ENCODE measurements at regions not wholly inside any gene's neighbourhood (a gene's known extent, or its start where the extent isn't known, plus 50 kb on each side); places are given as distances from the start of the nearest gene placed in this dataset.

- DNase-seq (ENCODE audit: low read depth in 3 of 3, low spot score in 1 of 3) = no peak
Measured at GRCh38 chr1:224504297-224505041, 69.9 kb upstream of the WDR26 start.

- no peak for DNase-seq (ENCODE audit: low read depth in 3 of 3, low spot score in 1 of 3)
Measured at GRCh38 chr1:224505454-224506093, 71.0 kb upstream of the WDR26 start.

- no peak for DNase-seq (ENCODE audit: low read depth in 3 of 3, low spot score in 1 of 3)
Measured at GRCh38 chr1:224506141-224506814, 71.7 kb upstream of the WDR26 start.

DNA sequence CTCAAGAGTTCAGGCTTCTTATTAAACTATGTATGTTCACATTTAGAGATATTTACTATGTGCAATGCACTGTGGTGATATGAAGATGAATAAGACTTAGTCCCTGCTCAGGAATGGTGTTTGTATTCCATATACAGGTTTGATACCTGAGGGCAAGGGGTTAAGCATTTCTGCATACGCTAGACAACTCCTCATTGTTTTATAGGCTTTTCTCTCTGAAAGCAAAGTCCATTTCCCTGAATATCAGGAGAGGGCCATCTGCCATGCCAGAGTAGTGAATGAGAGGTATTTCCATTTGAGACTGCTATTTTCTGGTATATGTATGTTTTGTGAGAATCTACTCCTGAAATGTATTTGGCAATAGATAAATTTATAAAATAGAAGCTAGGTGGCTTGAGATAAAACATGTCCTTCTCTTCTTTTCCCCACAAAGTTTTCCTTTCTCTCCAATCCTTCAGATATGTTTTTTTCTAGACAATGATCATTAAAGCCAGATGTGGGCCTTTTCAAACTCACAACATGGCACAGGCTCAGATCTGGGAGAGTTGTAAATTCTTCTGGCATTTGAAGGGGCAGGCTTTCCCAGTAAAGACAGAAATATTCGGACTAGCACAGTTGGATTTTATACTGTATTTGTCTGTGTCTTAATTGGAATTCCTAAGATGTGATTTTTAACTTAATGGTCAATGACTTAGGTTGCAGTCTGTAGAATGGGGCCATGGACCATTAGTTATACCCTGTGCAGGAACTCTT lies 73.3 kb upstream of the WDR26 start:
- no peak for DNase-seq (ENCODE audit: low read depth in 3 of 3, low spot score in 1 of 3)

GRCh38 chr1:224509907-224510306 lies 75.3 kb upstream of the WDR26 start:
- DNase-seq (ENCODE audit: low read depth in 3 of 3, low spot score in 1 of 3) = no peak

DNA sequence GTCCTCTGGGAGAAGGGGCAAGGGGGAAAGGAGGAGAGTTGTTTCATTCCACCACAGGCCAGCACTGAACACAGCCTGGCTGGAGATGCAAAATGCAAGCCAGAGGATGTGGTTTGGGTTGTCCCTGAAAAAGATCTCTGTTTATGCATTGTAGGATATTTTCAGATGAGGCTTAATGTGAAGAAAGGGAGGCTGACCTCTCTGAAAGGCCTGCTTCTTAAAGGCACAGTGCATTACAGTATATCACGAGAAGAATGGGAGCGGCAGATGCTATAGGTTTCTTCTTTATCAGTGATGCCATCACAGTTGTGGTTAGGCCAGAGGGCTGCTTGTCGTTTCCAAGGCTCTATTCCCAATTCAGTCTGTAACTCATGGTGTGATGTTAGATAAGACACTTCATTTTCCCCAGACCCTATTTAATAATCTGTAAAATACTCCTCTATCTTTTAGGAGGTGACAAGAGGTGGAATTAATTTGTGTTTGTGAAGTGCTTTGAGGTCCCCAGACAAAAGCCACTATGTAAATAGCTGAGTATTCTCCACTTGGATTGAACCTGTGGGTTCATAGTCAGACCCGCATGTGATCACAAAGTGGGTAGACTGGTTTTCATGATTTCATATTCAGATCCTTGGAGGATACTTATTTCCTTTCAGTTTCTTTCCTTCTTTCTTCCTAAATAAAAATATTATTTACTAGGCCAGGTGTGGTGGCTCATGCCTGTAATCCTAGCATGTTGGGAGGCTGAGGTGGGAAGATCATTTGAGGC lies 76.5 kb upstream of the WDR26 start:
- DNase-seq (ENCODE audit: low read depth in 3 of 3, low spot score in 1 of 3) = no peak

GRCh38 chr1:224512600-224513151 lies 78.1 kb upstream of the WDR26 start:
- no peak for DNase-seq (ENCODE audit: low read depth in 3 of 3, low spot score in 1 of 3)

- DNase-seq (ENCODE audit: low read depth in 3 of 3, low spot score in 1 of 3) = no peak
Measured at GRCh38 chr1:224513383-224513782, 78.8 kb upstream of the WDR26 start.

DNA sequence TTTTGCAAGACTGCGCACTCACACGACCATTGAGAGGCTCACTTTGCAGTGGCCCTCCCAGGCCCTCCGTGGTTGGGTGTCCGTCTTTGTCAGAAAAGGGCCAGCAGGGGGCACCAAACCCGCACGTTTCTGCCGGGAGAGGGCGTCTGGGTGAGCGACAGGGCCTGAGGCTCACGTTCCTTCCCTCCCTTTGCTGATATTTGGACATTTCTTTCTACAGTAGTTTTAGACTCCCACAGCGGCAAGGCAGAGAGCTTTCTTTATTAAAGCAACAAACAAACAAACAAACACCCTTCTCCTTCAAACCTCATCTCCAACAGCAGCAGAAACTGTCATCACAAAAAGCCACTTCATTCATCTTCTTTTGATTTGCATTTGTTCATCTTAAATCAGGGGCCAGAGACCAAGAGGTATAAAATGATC lies 79.2 kb upstream of the WDR26 start:
- peak; percentile 50 to 84 (median 62) for DNase-seq (ENCODE audit: low read depth in 3 of 3, low spot score in 1 of 3)

DNA sequence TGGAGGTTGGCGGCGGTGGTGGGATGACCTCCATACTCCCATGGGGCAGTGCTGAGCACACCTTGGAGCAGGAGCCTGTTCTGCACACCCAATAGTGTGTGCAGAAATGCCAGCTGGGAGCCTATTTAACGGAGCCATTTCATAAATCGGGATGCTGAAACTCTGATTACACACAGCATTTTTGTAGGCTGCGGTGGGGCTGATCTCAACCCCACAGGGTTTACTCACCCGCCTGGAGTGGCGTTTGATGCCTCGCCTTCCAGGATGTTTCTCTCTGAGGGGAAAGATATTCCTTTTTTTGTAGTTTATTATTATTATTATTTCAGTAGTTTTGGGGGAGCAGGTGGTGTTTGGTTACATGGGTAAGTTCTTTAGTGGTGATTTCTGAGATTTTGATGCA lies 82.6 kb upstream of the WDR26 start:
- DNase-seq (ENCODE audit: low read depth in 3 of 3, low spot score in 1 of 3) = no peak

GRCh38 chr1:224518528-224518927 lies 83.9 kb upstream of the WDR26 start:
- no peak for DNase-seq (ENCODE audit: low read depth in 3 of 3, low spot score in 1 of 3)

- no peak for DNase-seq (ENCODE audit: low read depth in 3 of 3, low spot score in 1 of 3)
Measured at GRCh38 chr1:224519874-224520273, 85.3 kb upstream of the WDR26 start.

GRCh38 chr1:224520808-224521207 lies 86.2 kb upstream of the WDR26 start:
- DNase-seq (ENCODE audit: low read depth in 3 of 3, low spot score in 1 of 3) = no peak

DNA sequence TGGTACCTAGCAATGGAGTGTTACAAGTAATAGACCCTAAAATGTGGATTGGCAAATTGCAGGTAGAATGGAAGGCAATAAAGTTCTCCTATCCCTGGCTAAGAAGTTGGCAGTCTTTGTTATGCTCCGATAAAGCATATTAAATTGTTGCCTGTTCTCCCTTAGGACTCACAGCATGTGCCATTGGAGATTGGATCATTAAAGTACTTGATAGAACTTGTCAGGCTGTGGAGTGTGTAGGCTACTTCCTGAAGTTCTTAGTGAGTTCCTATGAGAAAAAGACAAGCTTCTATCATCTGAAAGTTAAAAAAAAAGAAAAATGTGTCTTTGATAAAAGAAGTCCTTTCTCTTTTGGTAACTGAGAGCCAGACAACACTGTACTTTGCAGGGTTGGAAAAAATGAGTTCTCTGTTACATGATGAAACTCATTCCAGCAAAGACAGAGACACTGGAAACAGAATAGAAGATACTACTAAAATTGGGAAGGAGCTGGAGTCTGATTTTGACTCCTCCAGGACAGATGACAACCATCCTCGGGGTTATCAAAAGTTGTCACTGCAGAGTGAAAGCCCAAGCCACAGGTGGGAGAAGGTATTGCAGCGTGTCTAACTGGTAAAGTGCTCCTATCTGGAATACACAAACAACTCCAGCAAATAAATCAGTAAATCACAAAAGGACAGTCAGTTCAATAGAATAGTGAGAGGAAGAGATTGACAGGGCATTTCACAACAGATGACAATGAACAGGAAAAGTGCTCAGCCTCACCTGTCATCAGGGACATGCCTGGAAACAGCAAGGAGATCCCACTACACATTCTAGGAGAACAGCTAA lies 87.5 kb upstream of the WDR26 start:
- DNase-seq (ENCODE audit: low read depth in 3 of 3, low spot score in 1 of 3) = no peak

- no peak for DNase-seq (ENCODE audit: low read depth in 3 of 3, low spot score in 1 of 3)
Measured at GRCh38 chr1:224523676-224524075, 89.1 kb upstream of the WDR26 start.

DNA sequence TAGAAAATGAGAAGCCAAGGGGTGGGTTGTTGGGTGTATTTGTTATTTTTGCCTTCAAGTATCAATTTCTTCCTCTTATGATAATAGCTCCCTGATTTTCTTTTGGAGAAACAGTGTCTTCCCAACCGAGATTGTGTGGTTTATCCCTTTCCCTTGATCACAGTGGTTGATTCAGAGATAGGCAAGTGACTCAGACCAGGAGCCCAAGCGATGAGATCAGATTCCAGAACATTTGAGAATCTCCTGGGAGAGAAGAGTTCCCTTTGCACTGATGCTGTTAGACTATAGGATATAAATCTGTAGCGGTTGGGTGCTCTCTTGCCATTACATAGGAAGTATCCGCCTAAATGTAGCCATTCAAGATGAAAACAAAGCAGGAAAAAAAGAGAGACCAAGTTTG lies 90.1 kb upstream of the WDR26 start:
- no peak for DNase-seq (ENCODE audit: low read depth in 3 of 3, low spot score in 1 of 3)

- no peak for DNase-seq (ENCODE audit: low read depth in 3 of 3, low spot score in 1 of 3)
Measured at GRCh38 chr1:224525411-224526040, 90.6 kb upstream of the CNIH3 start.

DNA sequence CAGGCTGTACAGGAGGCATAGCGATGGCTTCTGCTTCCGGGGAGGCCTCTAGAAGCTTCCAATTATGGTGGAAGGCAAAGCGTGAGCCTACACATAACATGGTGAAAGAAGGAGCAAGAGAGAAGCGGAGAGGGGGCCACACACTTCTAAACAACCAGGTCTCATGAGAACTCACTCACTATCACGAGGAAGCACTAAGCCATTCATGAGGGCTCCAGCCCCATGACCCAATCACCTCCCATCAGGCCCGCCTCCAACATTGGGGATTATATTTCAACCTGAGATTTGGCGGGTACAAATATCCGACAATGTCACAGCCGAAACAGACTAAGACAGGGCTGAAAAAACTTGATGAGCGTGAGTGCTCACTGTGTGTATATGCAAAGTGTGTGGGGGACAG lies 89.3 kb upstream of the CNIH3 start:
- no peak for DNase-seq (ENCODE audit: low read depth in 3 of 3, low spot score in 1 of 3)

GRCh38 chr1:224528900-224529299 lies 87.2 kb upstream of the CNIH3 start:
- DNase-seq (ENCODE audit: low read depth in 3 of 3, low spot score in 1 of 3) = no peak

Data from stimulated activated CD4-positive, alpha-beta T cell treated with anti-CD3 and anti-CD28 coated beads, TNF-alpha, amount 100 ng/mL, for 1 hour (primary cell).